Erythroblast (primary cell): ENCODE measurements at regions not wholly inside any gene's neighbourhood (a gene's known extent, or its start where the extent isn't known, plus 50 kb on each side); places are given as distances from the start of the nearest gene placed in this dataset.

Experiments used
- GATA1 ChIP-seq: IDR thresholded peaks from 2 replicates; pipeline ENCODE4 v1.6.1; 2011; ENCODE audit warnings: low read depth, mild to moderate bottlenecking, control low read depth, low read length, moderate library complexity
- POLR2A ChIP-seq: IDR thresholded peaks from 2 replicates; pipeline ENCODE4 v1.6.1; 2011; ENCODE audit warnings: mild to moderate bottlenecking, low read length

- TF ChIP-seq GATA1 (no peak), POLR2A (no peak)
Observed at GRCh38 chr6:91505199-91505598, 918.3 kb upstream of the MAP3K7 start.
